ENCODE measurements at regions not wholly inside any gene's neighbourhood (a gene's known extent, or its start where the extent isn't known, plus 50 kb on each side); places are given as distances from the start of the nearest gene placed in this dataset.

DNA sequence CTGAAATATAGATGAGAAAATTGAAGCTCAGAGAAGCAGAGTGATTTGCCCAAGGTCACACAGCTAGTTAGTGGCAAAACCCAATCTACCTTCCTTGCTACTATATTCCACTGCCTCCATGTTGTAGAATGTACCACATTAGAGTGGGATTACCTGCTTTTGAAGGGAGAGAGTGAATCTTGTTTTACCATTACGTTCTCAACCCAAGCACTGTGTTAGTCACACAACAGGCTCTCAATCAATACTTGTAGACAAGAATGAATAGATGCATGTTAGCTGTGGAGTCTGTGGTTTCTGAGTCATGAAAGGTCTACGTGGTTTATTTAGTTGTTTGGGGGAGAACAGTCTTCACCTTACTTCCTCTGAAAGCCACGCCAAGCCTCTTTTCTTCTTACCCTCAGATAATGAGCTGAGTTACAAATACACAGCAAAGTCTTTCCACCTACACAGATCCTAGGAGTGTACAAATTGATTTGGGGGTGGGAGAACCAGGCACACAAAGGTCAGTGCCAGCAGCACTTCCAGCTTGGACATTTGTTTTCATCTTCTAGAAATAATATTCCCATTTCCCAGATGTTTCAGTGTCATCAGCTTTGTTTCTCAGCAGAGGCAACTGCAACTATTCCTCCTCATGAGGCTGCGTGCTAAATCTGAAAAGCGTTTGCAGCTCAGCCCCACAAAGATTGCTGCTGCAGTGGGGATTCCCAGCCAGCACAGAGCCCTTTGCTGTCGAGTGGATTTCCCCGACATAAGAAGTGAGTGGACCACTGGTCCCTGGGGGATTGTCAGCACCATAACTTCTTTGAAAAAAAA lies 71.5 kb upstream of the ADO start:
- Histone ChIP-seq H3K4me1 (peaks cover 4% of the 10 kb centered on the region), H3K36me3 (no peaks in the 10 kb centered on the region), H3K9me3 (no peaks in the 10 kb centered on the region), H3K4me3 (no peak overlapping the region), H3K27me3 (ENCODE audit: low read depth) (no peaks in the 10 kb centered on the region), H3K27ac (no peak overlapping the region)
- ATAC-seq: peak; percentile 39 to 51
- TF ChIP-seq, protein P1, sequence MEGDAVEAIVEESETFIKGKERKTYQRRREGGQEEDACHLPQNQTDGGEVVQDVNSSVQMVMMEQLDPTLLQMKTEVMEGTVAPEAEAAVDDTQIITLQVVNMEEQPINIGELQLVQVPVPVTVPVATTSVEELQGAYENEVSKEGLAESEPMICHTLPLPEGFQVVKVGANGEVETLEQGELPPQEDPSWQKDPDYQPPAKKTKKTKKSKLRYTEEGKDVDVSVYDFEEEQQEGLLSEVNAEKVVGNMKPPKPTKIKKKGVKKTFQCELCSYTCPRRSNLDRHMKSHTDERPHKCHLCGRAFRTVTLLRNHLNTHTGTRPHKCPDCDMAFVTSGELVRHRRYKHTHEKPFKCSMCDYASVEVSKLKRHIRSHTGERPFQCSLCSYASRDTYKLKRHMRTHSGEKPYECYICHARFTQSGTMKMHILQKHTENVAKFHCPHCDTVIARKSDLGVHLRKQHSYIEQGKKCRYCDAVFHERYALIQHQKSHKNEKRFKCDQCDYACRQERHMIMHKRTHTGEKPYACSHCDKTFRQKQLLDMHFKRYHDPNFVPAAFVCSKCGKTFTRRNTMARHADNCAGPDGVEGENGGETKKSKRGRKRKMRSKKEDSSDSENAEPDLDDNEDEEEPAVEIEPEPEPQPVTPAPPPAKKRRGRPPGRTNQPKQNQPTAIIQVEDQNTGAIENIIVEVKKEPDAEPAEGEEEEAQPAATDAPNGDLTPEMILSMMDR (IDR thresholded peaks at IDR 0.05): no peak
- intact Hi-C loops (cut with DNase I): no loop called here
- no peak for DNase-seq

DNA sequence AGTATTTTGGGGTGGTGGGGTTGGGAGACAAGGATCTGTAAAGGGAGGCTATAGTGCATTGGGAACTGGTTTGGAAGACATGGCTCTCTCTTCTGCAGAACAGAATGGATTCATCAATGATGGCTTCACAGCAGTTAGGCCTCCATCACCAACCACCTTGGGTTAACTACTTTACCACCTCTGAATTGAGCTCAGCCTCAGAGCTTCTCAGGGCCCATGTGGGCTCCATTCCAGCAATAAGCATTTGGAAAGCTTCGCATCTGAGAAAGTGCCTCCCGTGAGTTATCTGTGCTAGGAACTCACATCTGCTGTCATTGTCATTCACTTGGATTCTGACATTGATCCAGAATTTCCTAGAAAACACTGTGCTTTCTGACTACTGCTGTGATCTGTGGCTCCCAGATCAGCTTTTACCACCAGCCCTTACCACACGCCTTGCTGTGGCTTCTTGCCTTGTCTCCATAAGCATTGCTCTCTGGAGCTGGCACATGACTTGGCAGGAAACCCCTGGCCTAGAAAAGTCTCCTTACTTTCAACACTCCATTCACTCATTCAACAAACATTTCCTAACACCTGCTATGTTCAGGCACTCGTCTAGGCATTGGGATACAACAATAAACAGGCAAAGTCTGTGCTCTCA lies 70.7 kb upstream of the ADO start:
- TF ChIP-seq, protein P1 (IDR thresholded peaks at IDR 0.05): no peak
- no peak overlapping the region for H3K4me3 ChIP-seq

DNA sequence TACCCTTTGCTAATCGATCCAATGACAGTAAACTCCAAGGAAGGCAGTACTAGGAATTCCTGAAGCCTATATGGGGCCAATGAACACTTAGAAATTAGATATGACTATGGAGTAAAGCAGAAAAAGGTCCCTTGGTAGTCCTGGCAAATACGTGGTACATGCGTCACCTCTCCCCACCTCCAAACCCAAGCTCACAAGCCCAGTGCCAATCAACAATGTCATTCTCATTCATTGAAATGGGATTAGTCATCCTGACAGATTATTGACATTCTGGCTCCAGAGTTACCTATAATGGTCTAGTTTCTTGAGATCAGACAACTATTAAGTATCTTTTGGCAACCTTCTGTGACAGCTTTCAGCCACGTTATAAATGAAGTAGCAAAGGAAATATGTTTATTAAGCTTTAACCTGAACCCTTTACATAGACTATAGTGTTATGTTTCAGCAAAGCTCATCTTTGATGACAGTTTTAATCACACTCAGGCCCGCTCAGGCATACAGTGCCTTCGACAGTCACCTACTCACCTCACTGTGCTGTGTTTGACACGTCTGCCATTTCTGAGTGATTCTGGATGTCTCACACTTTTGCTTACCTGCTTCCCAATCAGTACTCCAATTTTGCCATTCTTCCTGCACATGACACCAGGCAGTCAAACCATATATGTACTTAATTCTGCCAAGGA lies 69.6 kb upstream of the ADO start:
- no peaks in the 10 kb centered on the region for H3K9me3 ChIP-seq
- DNase-seq (no peak), ATAC-seq (no peak)
- intact Hi-C loops (cut with DNase I): no loop called here
- no peak overlapping the region for H3K4me3 ChIP-seq
- no peaks in the 10 kb centered on the region for H3K27me3 ChIP-seq (ENCODE audit: low read depth)
- H3K27ac ChIP-seq: no peak overlapping the region
- H3K4me1 ChIP-seq: no peaks in the 10 kb centered on the region
- no peaks in the 10 kb centered on the region for H3K36me3 ChIP-seq
- TF ChIP-seq, protein P1 (IDR thresholded peaks at IDR 0.05): no peak

More for the DNA sequence above, 70.7 kb upstream of the ADO start:
- Histone ChIP-seq H3K9me3 (no peaks in the 10 kb centered on the region), H3K27me3 (ENCODE audit: low read depth) (no peaks in the 10 kb centered on the region), H3K36me3 (no peaks in the 10 kb centered on the region), H3K4me1 (peaks cover 2% of the 10 kb centered on the region), H3K27ac (no peak overlapping the region)
- peak in 1 of 2 donors; percentile 18 for ATAC-seq
- intact Hi-C loops (cut with DNase I): no loop called here
- DNase-seq: no peak

DNA sequence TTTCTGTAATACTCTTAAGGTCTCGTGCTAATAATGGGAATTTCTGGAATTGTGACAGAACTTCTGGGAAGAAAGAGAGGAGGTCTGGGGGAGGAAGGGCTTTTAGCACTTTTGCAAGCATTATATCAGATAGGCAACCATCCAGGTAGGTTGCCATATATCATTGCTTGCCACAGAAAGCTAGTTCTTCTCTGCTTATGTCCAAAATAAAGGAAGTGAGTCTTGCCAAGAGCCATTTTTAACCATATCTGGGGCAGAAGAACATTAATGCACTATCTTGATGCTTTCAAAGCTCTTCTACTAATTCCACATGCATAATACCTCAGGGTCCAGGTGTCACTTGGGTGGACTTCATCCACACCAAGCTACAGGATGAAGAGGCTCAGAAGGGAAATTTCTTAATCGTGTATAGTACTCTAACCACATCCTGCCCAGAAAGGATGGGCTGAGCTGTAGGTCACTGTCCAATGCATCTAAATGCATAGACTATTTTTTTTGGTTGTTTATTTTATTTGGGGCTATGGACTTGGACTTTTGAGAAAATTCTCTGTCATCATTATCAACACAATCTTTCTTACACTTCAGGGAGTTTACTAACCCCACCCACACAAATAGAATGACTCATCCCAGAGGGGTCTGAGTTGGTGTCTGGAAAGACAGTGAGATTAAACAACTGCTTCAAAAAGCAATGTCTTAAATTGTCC lies 68.9 kb upstream of the ADO start:
- H3K36me3 ChIP-seq: no peaks in the 10 kb centered on the region
- H3K4me1 ChIP-seq: no peaks in the 10 kb centered on the region
- no peak for ATAC-seq
- H3K4me3 ChIP-seq: no peak overlapping the region
- H3K9me3 ChIP-seq: no peaks in the 10 kb centered on the region
- TF ChIP-seq, protein P1 (IDR thresholded peaks at IDR 0.05): no peak
- DNase-seq: no peak
- no peaks in the 10 kb centered on the region for H3K27me3 ChIP-seq (ENCODE audit: low read depth)
- no peak overlapping the region for H3K27ac ChIP-seq
- intact Hi-C loops (cut with DNase I): no loop called here

DNA sequence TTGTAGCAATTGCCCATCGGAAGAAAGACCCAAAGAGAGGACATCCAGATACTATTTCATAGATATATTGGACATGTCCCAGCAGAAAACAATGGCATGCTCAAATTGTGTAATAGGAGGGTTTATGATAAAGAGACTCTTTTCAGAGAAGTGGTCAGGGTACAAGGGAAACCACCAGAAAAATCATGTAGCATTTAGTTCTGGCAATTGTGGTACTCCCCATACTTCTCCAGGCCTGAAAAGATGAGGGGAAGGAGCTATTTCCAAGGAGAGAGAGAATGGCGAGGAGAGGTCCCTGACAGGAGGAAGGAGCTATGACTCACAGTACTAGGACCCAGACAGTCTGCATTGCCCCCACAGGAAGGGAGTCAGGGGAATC lies 68.4 kb upstream of the ADO start:
- Histone ChIP-seq H3K27me3 (ENCODE audit: low read depth) (no peaks in the 10 kb centered on the region), H3K27ac (no peak overlapping the region), H3K4me1 (no peaks in the 10 kb centered on the region), H3K9me3 (no peaks in the 10 kb centered on the region), H3K36me3 (no peaks in the 10 kb centered on the region), H3K4me3 (no peak overlapping the region)
- TF ChIP-seq, protein P1 (IDR thresholded peaks at IDR 0.05): no peak
- intact Hi-C loops (cut with DNase I): no loop called here
- DNase-seq (no peak), ATAC-seq (no peak)
